ENCODE measurements at regions not wholly inside any gene's neighbourhood (a gene's known extent, or its start where the extent isn't known, plus 50 kb on each side); places are given as distances from the start of the nearest gene placed in this dataset.

DNA sequence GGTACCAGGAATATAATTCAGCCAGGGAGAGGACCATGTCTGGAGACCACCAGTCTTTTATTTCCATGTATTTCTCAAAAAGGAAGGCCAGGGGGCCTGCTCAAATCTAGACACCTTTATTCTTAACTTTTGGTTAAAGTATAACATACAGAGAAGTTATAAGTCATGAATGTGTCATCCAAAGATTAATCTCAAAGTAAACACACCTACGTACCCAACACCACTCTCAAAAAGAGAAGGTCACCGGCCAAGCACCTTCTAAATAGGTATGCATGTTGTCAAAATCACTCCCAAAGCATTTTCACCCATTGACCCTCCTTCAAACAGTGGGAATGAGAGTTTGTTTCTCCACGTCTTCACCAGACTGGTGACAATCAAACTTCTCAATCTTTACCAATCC, 60.0 kb upstream of the FZD10 start:
- H2BK12ac ChIP-seq (ENCODE audit: low read depth, low read length), result no peak overlapping the region
- no peak overlapping the region for H3K9ac ChIP-seq (replicated peaks in 1 of 4; ENCODE audit: extremely low read depth in 1 of 4, low read depth in 3 of 4, low read length in 3 of 4)
- H3K23me2 ChIP-seq (ENCODE audit: low read depth, low read length), result no peaks in the 10 kb centered on the region
- no peak overlapping the region for H3K23ac ChIP-seq (ENCODE audit: insufficient read length)
- H3K27ac ChIP-seq (ENCODE audit: low read depth, low read length), result no peak overlapping the region
- peaks cover 0 to 15% (median 2%) of the 10 kb centered on the region in 4 experiments; a peak in 4 of 7 replicates for H3K27me3 ChIP-seq (replicated peaks in 1 of 4; ENCODE audit: control insufficient read depth in 3 of 4, extremely low read depth in 1 of 4, insufficient read depth in 3 of 4, low read length in 3 of 4)
- ChIA-PET POLR2A (ENCODE audit: partially characterized antibody) (no interaction called here), CTCF (ENCODE audit: partially characterized antibody) (no interaction called here)
- no peak overlapping the region for H2BK5ac ChIP-seq (ENCODE audit: low read depth, low read length)
- FAIRE-seq, result no peak
- H3K18ac ChIP-seq (ENCODE audit: extremely low read depth, low read length), result no peak overlapping the region
- no peak overlapping the region for H4K91ac ChIP-seq (replicated peaks; ENCODE audit: insufficient read length, low read length)
- no peak overlapping the region for H2BK120ac ChIP-seq (replicated peaks; ENCODE audit: low read depth, low read length)
- H3K79me1 ChIP-seq (ENCODE audit: low read depth, low read length), result no peaks in the 10 kb centered on the region
- no peak overlapping the region for H3K14ac ChIP-seq (ENCODE audit: insufficient read length)
- no peaks in the 10 kb centered on the region for H3K9me3 ChIP-seq (ENCODE audit: insufficient read depth in 2 of 2, low read depth in 1 of 2, low read length in 1 of 2)
- H4K20me1 ChIP-seq (replicated peaks in 1 of 2; ENCODE audit: control insufficient read depth in 1 of 2, insufficient read depth in 2 of 2, low read length in 2 of 2), result no peaks in the 10 kb centered on the region
- H4K8ac ChIP-seq (ENCODE audit: extremely low read depth, insufficient read depth, low read length), result no peak overlapping the region
- no peak overlapping the region for H3K56ac ChIP-seq (replicated peaks; ENCODE audit: insufficient read length, low read depth, low read length)
- H3K36me3 ChIP-seq (ENCODE audit: control insufficient read depth in 2 of 4, insufficient read depth in 4 of 4, low read length in 3 of 4), result no peaks in the 10 kb centered on the region
- H2AFZ ChIP-seq (ENCODE audit: low read length), result no peak overlapping the region
- no peak overlapping the region for H2BK15ac ChIP-seq (ENCODE audit: low read length)
- no peak overlapping the region for H3K4me2 ChIP-seq (ENCODE audit: insufficient read depth in 1 of 2, low read depth in 2 of 2, low read length in 2 of 2)
- H3K79me2 ChIP-seq (ENCODE audit: control insufficient read depth in 1 of 2, insufficient read depth in 2 of 2, low read length in 2 of 2), result no peaks in the 10 kb centered on the region
- no peak overlapping the region for H2BK20ac ChIP-seq (ENCODE audit: low read length)
- no peak overlapping the region for H4K5ac ChIP-seq (ENCODE audit: insufficient read length, low read depth, low read length)
- no peak overlapping the region for H3K4me3 ChIP-seq (ENCODE audit: extremely low read depth in 1 of 4, insufficient read depth in 2 of 4, low read depth in 3 of 4, low read length in 4 of 4)
- WGBS, 2 experiments (ENCODE audit: extremely low coverage in 1 of 2, insufficient coverage in 1 of 2, insufficient read length in 1 of 2, insufficient replicate concordance in 2 of 2, low coverage in 1 of 2, low lambda C conversion rate in 2 of 2, missing lambda C conversion rate in 1 of 2), result 94% methylated on average over 3 of the region's 3 CpGs; no CpG with 5 or more reads in 1 of the 2 experiments
- H2AK5ac ChIP-seq (ENCODE audit: low read depth, low read length), result no peak overlapping the region
- H3K4me1 ChIP-seq (replicated peaks in 1 of 4; ENCODE audit: control insufficient read depth in 3 of 4, insufficient read depth in 4 of 4, low read length in 3 of 4), result peaks cover 0 to 5% (median 2%) of the 10 kb centered on the region in 4 experiments; a peak in 2 of 7 replicates
- no peak overlapping the region for H3K4ac ChIP-seq (replicated peaks; ENCODE audit: insufficient read length, low read depth, low read length)
- DNase-seq (ENCODE audit: low read depth in 1 of 2, low spot score in 2 of 2), result no peak
- TF ChIP-seq SAP30 (IDR thresholded peaks at IDR 0.05; ENCODE audit: insufficient read depth, insufficient replicate concordance, low read length) (no peak), SP4 (IDR thresholded peaks at IDR 0.05; ENCODE audit: low read length) (no peak), SIX5 (IDR thresholded peaks at IDR 0.05; ENCODE audit: low read depth, low read length) (no peak), TCF12 (IDR thresholded peaks at IDR 0.05; ENCODE audit: low read depth, low read length) (no peak), GTF2F1 (IDR thresholded peaks at IDR 0.05; ENCODE audit: borderline replicate concordance, low read depth, low read length) (no peak), SRF (IDR thresholded peaks at IDR 0.05; ENCODE audit: low read depth, low read length) (no peak), CBX5 (IDR thresholded peaks at IDR 0.05; ENCODE audit: low read depth, low read length) (no peak), RFX5 (IDR thresholded peaks at IDR 0.05; ENCODE audit: borderline replicate concordance, low read depth, low read length) (no peak), JUN (IDR thresholded peaks at IDR 0.05; ENCODE audit: low read depth, low read length) (no peak), CEBPB (IDR thresholded peaks at IDR 0.05; ENCODE audit: low read depth, low read length) (no peak), KDM5A (IDR thresholded peaks at IDR 0.05; ENCODE audit: low read length) (no peak), BRCA1 (IDR thresholded peaks at IDR 0.05; ENCODE audit: low read depth, low read length) (no peak), TAF1 (IDR thresholded peaks at IDR 0.05; ENCODE audit: low read depth, low read length) (no peak), JUND (IDR thresholded peaks at IDR 0.05; ENCODE audit: low read length) (no peak), SUZ12 (IDR thresholded peaks at IDR 0.05; ENCODE audit: low read length) (no peak), HDAC6 (IDR thresholded peaks at IDR 0.05; ENCODE audit: low read depth, low read length) (no peak), HDAC2 (IDR thresholded peaks at IDR 0.05; ENCODE audit: borderline replicate concordance in 1 of 2, low read depth in 2 of 2, low read length in 2 of 2) (no peak)

Measured in H1 (cell line).